ENCODE measurements at regions not wholly inside any gene's neighbourhood (a gene's known extent, or its start where the extent isn't known, plus 50 kb on each side); places are given as distances from the start of the nearest gene placed in this dataset.

DNA sequence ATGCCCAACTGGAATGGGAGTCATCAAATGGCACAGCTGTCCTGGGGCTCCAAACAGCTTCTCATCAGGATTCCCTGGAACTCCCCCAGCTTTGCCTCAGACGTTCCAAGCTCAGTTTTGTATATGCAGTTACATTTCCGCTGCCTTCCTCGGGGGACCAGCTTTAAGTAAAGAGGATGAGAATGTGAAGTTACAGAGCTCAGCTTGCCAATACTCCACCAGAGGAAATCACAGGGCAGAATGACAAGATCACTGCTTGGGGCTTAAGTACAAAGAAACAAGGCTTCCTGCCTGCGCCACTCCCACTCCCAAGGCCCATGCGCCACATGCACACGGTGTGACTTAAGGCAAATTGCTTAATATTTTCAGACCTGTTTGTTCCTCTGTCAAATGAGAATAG lies 272.4 kb upstream of the CDH11 start:
- Histone ChIP-seq H3K4me3 (no peak overlapping the region), H3K27ac (no peak overlapping the region), H3K36me3 (ENCODE audit: insufficient read depth, low read length) (no peaks in the 10 kb centered on the region), H3K9ac (ENCODE audit: insufficient read length) (no peak overlapping the region), H3K9me3 (ENCODE audit: low read depth, low read length) (no peaks in the 10 kb centered on the region)
- TF ChIP-seq POLR2AphosphoS5 (IDR thresholded peaks at IDR 0.05; ENCODE audit: borderline replicate concordance, low read depth, low read length) (no peak), FOXP2 (optimal IDR thresholded peaks at IDR 0.05; ENCODE audit: control extremely low read depth, extremely low read length, insufficient read depth) (no peak), EZH2 (IDR thresholded peaks at IDR 0.05) (no peak)
- DNase-seq (ENCODE audit: low read depth, low spot score): no peak

DNA sequence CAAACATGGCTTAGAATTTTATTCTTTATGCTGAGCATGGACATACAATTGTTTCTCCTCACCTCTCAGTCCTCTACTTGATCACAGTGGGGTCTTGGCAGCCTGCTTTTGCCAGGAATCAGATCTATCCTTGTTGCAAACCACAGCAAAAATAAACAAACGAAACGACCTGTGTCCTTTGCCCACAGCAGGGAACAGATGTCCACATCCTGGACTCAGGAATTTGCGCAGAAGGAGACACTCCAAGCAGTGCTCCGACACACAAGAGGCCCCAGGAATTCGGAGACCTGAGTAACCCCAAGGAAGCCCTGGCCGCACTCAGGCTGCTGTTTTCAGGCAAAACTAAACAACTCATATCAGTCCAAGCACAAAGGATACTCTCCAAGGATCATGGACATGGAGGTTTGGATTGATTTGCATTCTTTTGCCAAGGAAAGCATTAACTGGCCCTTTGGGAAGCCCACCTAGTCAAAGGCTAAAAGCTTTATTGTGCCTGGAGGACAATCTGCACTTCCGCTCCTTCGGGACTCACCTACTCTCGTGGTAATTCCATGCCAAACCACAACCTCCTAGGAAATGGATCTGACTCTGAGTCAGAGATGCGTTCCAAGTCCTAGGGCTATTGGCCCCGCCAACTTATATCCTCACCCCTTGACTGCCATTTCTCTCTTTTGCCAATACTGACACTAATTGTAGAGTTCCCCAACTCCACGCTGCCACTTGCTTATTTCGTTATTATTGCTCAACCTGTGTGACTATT lies 271.1 kb upstream of the CDH11 start:
- TF ChIP-seq FOXP2 (optimal IDR thresholded peaks at IDR 0.05; ENCODE audit: control extremely low read depth, extremely low read length, insufficient read depth) (no peak), EZH2 (IDR thresholded peaks at IDR 0.05) (no peak), POLR2AphosphoS5 (IDR thresholded peaks at IDR 0.05; ENCODE audit: borderline replicate concordance, low read depth, low read length) (no peak)
- Histone ChIP-seq H3K4me3 (no peak overlapping the region), H3K36me3 (ENCODE audit: insufficient read depth, low read length) (no peaks in the 10 kb centered on the region), H3K9ac (ENCODE audit: insufficient read length) (no peak overlapping the region), H3K9me3 (ENCODE audit: low read depth, low read length) (no peaks in the 10 kb centered on the region), H3K27ac (no peak overlapping the region)
- no peak for DNase-seq (ENCODE audit: low read depth, low spot score)

DNA sequence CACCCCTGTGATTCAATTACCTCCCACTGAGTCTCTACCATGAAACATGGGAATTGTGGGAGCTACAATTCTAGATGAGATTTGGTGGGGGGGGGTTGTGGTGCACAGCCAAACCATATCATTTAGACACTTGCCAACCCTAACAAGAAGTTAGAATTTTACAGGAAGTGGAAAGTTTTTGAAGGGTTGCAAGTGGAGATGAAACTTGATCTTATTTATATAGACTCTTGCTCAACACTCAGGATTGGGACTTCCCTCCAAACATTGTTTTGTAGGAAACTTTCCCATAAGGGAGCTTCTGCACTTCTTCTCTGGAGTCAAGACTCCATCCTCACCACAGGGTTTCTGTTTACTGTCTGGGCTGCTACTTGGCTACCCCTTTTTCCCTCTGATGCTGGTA lies 266.7 kb upstream of the CDH11 start:
- H3K27ac ChIP-seq: no peak overlapping the region
- H3K36me3 ChIP-seq (ENCODE audit: insufficient read depth, low read length): no peaks in the 10 kb centered on the region
- no peak for DNase-seq (ENCODE audit: low read depth, low spot score)
- H3K9ac ChIP-seq (ENCODE audit: insufficient read length): no peak overlapping the region
- H3K4me3 ChIP-seq: no peak overlapping the region
- H3K9me3 ChIP-seq (ENCODE audit: low read depth, low read length): no peaks in the 10 kb centered on the region
- TF ChIP-seq FOXP2 (optimal IDR thresholded peaks at IDR 0.05; ENCODE audit: control extremely low read depth, extremely low read length, insufficient read depth) (no peak), POLR2AphosphoS5 (IDR thresholded peaks at IDR 0.05; ENCODE audit: borderline replicate concordance, low read depth, low read length) (no peak), EZH2 (IDR thresholded peaks at IDR 0.05) (no peak)

DNA sequence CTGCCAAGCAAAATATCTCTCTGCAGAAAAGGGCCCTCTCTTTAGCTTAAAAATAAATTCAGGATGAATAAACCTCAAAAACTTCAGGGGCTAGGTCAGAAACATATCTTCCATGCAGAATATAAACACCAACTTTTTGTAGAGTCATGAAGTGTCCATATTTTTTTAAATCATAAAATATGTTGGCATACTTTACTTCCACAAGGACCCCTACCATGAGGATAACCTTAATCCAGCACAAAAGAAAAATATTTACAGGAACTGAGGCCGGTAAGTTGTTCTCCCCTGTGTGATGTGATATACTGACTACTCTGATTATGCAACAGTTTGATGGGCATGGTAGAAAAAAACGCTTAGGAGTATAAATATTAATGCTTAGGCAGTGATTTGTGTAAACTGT lies 264.8 kb upstream of the CDH11 start:
- TF ChIP-seq FOXP2 (optimal IDR thresholded peaks at IDR 0.05; ENCODE audit: control extremely low read depth, extremely low read length, insufficient read depth): no peak
- no peak for TF ChIP-seq POLR2AphosphoS5 (IDR thresholded peaks at IDR 0.05; ENCODE audit: borderline replicate concordance, low read depth, low read length)
- TF ChIP-seq EZH2 (IDR thresholded peaks at IDR 0.05): no peak
- DNase-seq (ENCODE audit: low read depth, low spot score): no peak
- Histone ChIP-seq H3K27ac (no peak overlapping the region), H3K4me3 (no peak overlapping the region), H3K9ac (ENCODE audit: insufficient read length) (no peak overlapping the region), H3K9me3 (ENCODE audit: low read depth, low read length) (no peaks in the 10 kb centered on the region), H3K36me3 (ENCODE audit: insufficient read depth, low read length) (no peaks in the 10 kb centered on the region)

DNA sequence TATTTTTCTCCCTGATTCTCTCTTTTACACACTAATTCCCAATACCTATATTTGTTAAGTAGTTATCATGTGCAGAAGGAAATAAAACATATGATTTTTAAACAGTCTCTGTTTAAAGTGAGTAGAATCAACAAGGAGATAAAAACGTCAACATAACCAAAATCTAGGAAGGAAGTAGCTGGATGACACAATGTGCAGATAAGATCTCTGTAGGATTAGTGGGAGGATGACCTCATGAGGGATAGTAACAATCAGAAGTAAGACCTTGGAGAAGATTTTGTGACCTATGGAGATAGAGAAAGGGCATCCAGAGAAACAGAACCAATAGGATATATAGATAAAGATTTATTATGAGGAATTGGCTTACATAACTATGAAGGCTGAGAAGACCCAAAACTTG lies 262.6 kb upstream of the CDH11 start:
- no peaks in the 10 kb centered on the region for H3K36me3 ChIP-seq (ENCODE audit: insufficient read depth, low read length)
- no peak overlapping the region for H3K9ac ChIP-seq (ENCODE audit: insufficient read length)
- H3K9me3 ChIP-seq (ENCODE audit: low read depth, low read length): no peaks in the 10 kb centered on the region
- TF ChIP-seq EZH2 (IDR thresholded peaks at IDR 0.05): no peak
- no peak for TF ChIP-seq FOXP2 (optimal IDR thresholded peaks at IDR 0.05; ENCODE audit: control extremely low read depth, extremely low read length, insufficient read depth)
- no peak for TF ChIP-seq POLR2AphosphoS5 (IDR thresholded peaks at IDR 0.05; ENCODE audit: borderline replicate concordance, low read depth, low read length)
- no peak for DNase-seq (ENCODE audit: low read depth, low spot score)
- H3K4me3 ChIP-seq: no peak overlapping the region
- H3K27ac ChIP-seq: no peak overlapping the region

DNA sequence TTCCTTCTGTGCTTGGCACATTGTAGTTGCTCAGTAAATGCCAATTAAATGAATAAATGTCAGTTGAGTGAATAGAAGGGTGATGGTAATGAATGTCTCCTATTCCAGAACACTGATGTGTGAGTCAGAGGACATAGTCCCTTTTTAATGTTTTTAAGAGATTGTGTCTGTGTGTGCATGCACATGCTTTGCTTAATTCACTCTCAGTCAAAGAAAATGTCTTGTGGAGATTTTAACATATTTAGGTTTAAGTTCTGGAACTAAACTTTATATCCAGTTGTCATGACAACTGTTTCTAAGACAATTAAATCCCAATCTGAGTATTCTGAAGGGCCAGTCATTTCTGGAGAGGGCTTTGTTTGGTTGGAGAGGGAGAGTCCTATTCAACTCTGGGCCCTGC lies 255.3 kb upstream of the CDH11 start:
- Histone ChIP-seq H3K36me3 (ENCODE audit: insufficient read depth, low read length) (no peaks in the 10 kb centered on the region), H3K9me3 (ENCODE audit: low read depth, low read length) (no peaks in the 10 kb centered on the region), H3K4me3 (no peak overlapping the region), H3K9ac (ENCODE audit: insufficient read length) (no peak overlapping the region), H3K27ac (no peak overlapping the region)
- DNase-seq (ENCODE audit: low read depth, low spot score): no peak
- no peak for TF ChIP-seq FOXP2 (optimal IDR thresholded peaks at IDR 0.05; ENCODE audit: control extremely low read depth, extremely low read length, insufficient read depth)
- TF ChIP-seq EZH2 (IDR thresholded peaks at IDR 0.05): no peak

DNA sequence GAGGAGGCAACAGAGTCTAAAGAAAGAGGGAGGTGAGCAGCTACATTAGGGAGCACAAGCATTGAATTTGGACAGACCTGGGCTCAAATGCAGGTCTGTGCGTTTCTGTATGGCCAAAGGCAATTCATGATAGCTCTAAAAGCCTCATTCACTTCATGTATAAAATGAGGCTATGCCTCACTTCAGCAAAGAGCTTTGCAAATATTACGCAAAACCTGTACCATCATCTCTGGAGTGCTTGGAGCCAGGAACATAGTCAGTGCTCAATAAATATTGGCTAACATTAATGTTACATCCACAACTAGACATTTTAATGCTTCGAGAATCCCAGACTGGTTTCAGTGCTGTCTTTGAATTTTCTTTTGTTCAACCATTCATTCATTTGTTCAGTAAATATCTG lies 254.7 kb upstream of the CDH11 start:
- Histone ChIP-seq H3K4me3 (no peak overlapping the region), H3K27ac (no peak overlapping the region), H3K9ac (ENCODE audit: insufficient read length) (no peak overlapping the region), H3K36me3 (ENCODE audit: insufficient read depth, low read length) (no peaks in the 10 kb centered on the region), H3K9me3 (ENCODE audit: low read depth, low read length) (no peaks in the 10 kb centered on the region)
- TF ChIP-seq EZH2 (IDR thresholded peaks at IDR 0.05) (no peak), FOXP2 (optimal IDR thresholded peaks at IDR 0.05; ENCODE audit: control extremely low read depth, extremely low read length, insufficient read depth) (no peak), POLR2AphosphoS5 (IDR thresholded peaks at IDR 0.05; ENCODE audit: borderline replicate concordance, low read depth, low read length) (no peak)
- DNase-seq (ENCODE audit: low read depth, low spot score): no peak

DNA sequence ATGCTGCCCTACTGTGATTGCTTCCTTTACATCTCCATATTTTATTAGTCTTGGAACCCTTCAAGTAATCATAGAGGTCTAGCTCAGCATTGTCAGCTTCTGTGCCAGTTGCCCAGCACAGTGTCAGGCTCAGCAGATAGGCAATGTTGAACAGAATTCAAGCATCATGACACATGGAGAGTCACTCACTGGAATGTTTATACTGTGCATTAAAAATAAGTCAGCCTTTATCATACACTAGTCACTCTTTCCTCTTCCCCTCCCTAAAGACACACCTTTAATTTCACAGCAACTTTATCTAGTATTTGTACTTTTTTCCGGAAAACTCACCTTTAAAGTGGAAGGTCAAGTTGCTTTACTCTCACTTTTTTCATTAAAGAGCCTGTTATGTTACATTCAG lies 253.8 kb upstream of the CDH11 start:
- DNase-seq (ENCODE audit: low read depth, low spot score): no peak
- no peak overlapping the region for H3K27ac ChIP-seq
- no peak overlapping the region for H3K9ac ChIP-seq (ENCODE audit: insufficient read length)
- H3K4me3 ChIP-seq: no peak overlapping the region
- no peaks in the 10 kb centered on the region for H3K36me3 ChIP-seq (ENCODE audit: insufficient read depth, low read length)
- TF ChIP-seq EZH2 (IDR thresholded peaks at IDR 0.05) (no peak), POLR2AphosphoS5 (IDR thresholded peaks at IDR 0.05; ENCODE audit: borderline replicate concordance, low read depth, low read length) (no peak), FOXP2 (optimal IDR thresholded peaks at IDR 0.05; ENCODE audit: control extremely low read depth, extremely low read length, insufficient read depth) (no peak)
- no peaks in the 10 kb centered on the region for H3K9me3 ChIP-seq (ENCODE audit: low read depth, low read length)

DNA sequence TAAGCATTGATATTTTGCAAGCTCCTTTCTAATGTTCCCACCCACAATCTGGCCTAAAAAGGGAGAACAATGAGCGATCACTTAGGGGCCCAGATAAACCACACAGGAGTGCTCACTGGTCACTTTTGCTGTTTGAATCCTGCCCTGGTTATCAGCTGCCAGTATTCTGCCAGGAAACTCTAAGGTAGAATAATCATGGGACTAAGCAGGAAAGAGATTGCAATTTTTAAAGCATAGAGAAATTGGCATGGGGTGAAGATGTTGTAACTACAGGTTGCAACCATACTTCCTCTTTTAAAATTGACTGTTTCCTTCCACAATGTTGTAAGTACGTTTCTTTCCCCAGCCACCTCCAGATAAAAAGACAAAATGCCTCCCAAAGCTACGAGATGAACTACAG lies 251.2 kb upstream of the CDH11 start:
- DNase-seq (ENCODE audit: low read depth, low spot score): no peak
- H3K9me3 ChIP-seq (ENCODE audit: low read depth, low read length): no peaks in the 10 kb centered on the region
- H3K27ac ChIP-seq: no peak overlapping the region
- H3K4me3 ChIP-seq: no peak overlapping the region
- no peak overlapping the region for H3K9ac ChIP-seq (ENCODE audit: insufficient read length)
- TF ChIP-seq FOXP2 (optimal IDR thresholded peaks at IDR 0.05; ENCODE audit: control extremely low read depth, extremely low read length, insufficient read depth): no peak
- no peak for TF ChIP-seq EZH2 (IDR thresholded peaks at IDR 0.05)
- no peak for TF ChIP-seq POLR2AphosphoS5 (IDR thresholded peaks at IDR 0.05; ENCODE audit: borderline replicate concordance, low read depth, low read length)
- H3K36me3 ChIP-seq (ENCODE audit: insufficient read depth, low read length): no peaks in the 10 kb centered on the region
